Activated CD8-positive, alpha-beta memory T cell treated with anti-CD3 and anti-CD28 coated beads, Interleukin-2, amount 50 U/mL, for 24 hours (primary cell): ENCODE measurements at regions not wholly inside any gene's neighbourhood (a gene's known extent, or its start where the extent isn't known, plus 50 kb on each side); places are given as distances from the start of the nearest gene placed in this dataset.
"Not testable (repeated sequence)": the region's sequence is repeated elsewhere in the genome, so short reads cannot be mapped to it uniquely, and the experiment has no call there.

Experiments used
- DNase-seq: peaks from one replicate; pipeline ENCODE4 v3.0.0-alpha.2; 2020; ENCODE audit errors: extremely low read depth

DNA sequence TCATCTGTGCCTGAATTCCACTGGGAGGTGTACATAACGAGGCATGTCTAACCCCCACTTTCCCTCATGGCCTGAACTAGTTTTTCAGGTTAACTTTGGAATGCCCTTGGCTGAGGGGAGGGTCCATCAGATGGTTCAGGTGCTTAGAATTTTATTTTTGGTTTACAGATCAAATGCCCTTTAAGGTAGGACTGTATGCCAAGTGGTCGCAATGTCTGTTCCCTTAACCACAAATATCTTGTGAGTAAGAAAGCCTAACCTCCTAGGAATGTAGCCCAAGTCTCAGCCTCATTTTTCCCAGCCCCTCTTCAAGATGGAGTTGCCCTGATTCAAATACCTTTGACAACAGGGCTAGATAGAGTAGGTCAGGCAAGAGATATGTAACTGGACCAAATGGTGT lies 78.4 kb downstream of the RNASET2 start:
- DNase-seq = no peak

DNA sequence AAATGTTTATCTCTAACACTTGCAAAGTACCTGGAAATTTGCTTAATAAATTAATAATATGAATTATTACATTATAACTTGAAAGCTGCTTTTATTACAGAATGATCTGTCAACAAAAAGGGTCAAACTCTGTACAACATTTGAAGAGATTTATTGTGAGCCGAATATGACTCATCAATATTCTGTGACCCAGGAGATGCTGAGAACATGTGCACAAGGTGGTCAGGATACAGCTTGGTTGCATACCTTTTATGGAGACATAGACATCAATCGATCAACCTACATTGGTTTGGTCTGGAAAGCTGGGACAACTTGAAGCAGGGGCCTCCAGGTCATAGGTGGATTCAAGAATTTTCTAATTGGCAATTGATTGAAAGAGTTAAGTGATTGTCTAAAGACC lies 79.0 kb downstream of the RNASET2 start:
- no peak for DNase-seq

DNA sequence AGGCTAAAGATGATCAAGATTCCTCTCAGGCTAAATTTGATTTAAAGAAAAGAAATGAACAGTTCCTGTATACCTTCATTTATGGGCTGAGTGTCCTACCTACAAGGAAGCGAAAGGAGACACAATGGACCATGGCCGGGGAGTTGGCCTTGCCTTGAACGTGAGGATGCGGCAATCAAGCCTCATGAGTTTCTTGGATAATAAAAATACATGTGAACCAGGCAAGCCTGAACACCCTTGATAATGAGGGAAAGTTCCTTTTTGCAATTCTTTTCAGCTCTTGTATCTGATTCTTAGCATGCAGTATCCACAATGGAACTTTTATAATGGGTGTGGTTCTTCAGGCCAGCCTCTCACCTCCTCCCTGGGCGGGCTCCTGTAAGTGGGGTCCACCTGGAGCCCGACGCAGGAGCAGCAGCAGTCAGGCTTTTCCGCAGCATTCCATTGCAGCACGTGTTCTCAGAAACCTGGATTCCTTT lies 83.8 kb downstream of the RNASET2 start:
- no peak for DNase-seq

DNA sequence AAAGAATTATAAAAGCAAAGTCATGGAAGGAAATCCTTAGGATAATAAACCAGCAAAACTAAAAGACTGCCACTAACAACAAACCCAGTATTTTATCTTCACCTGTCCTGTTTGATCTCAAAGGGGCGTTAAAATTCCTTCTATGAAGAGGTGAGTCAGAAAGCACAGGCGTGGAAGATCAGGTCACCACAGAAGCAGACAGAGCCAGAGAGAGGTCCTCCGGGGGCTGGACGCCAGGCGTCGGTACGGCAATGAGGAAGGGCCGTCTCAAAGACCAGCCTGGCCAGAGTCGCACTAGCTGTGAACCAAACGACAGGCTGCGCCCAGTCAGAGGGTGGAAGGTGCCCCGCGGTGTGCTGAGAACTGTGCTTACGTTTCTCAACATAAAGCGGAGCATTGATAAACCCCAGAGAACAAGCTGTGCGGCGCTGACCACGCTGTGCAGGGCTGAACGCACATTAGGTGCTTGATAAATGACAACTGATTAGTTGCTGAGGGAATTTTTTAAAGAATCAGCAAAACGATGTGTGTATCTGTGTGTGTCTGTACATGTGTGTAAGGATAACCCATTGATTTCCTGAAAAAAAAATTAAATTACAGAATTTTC lies 85.6 kb downstream of the RNASET2 start:
- no peak for DNase-seq

DNA sequence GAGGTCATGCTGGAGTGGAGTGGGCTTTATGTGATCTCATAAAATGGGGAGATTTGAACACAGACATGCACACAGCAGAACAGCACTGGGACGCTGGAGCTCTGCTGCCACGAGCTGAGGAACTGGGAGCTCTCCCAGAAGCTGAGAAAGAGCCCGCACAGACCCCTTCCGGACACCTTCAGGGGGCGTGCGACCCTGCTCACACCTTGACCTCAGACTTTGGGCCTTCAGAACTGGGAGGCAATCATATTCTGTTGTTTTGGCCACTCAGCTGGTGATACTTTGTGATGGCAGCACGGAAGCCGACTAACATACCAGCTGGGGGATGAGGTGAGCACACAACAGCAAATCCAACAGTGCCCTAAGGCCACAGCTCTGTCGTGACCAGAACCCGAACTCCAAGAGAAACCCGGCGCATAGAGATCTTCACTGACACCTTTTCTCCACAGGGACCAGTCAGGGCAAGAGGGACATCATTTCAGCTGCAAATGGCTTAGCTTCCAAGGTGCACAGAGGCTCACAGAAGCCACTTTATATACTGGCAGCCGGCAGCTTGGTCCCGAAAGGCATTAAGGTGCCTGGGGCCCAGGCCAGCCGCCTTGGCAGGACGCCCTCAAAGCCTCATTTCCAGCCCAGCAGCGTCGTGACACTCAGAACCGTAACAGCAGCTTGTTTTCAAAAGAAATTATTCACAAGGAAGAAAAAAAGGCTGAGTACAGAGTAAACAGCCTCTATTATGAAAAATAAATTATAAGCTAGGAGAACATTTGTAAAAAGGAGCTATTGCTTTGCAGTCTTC lies 89.3 kb downstream of the RNASET2 start:
- no peak for DNase-seq

DNA sequence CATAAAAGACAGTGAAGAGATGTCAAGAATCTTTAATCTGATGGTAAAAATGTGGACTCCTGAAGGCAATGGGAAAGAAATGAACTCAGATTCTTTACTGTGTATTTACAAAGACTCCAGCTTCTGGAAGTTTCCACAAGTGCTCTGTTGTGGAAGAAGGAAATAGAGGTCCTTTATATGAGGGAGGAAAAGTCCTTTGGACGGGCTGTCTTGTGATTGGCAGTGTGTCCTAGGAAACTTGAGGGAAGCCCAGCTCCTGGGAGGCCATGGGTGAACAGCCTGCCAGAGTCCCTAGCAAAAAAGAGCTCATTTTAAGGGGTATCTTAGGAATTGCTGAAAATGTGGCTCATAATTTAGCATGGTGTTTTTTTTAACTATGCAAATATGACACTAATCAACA lies 92.0 kb downstream of the RNASET2 start:
- no peak for DNase-seq

DNA sequence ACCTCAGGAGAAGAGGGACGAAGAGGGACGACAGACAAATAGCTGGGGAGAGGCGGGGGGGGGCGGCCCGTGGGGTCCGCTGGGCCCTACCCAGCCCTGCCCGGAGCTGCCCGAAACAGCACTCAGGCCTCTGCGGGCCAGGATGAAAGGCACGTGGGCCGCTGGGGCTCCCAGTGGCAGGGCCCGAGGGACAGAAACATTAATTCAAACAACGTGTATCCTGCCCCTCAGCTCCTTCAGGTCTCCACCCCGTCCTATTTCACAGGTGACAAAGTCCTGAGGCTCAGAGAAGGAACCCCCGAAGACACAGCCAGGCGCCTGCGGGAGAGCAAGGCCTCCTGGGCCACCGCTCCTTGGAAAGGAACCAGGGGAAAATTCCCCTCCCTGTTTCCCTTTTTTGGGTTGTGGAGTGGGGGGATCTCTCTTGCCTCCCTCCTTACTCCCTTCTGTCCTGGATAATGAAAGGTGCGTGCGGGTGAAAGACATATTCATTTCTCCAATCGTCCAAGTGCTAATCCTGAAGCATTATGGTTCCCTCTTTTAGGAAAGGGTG lies 93.3 kb downstream of the RNASET2 start:
- DNase-seq = no peak

DNA sequence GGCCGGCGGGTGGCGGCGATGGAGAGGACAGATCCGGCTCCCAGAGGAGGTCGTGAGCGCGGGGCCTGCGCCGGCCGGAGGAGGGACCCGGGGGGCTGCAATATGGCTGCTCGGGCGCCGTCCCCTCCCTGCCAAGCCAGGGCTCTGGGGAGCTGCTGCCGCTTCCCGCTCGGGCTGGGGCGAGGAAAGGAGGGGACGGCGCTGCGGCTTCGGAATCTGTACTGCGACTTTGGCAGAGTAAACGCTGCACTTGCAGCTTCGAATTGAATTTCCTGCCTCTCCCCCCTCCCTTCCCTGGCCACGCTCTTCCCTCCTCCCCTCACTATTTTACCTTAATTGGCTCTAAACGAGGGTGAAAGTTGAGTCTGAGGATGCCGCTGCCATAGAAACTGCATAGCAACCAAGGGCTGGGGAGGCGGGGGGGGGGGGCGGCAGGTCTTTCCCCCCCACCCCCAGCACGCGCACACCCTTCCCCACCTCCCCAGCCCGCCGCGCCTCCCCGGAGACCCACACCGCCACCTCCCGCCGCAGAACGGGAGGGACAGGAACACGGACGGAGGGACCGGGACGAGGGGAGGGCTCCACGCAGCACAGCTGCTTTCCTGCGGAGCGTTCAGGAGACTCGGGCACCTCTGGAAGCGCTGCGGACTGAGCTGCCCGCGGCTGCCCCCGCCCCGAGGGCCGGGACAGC lies 93.9 kb downstream of the RNASET2 start:
- DNase-seq = no peak

DNA sequence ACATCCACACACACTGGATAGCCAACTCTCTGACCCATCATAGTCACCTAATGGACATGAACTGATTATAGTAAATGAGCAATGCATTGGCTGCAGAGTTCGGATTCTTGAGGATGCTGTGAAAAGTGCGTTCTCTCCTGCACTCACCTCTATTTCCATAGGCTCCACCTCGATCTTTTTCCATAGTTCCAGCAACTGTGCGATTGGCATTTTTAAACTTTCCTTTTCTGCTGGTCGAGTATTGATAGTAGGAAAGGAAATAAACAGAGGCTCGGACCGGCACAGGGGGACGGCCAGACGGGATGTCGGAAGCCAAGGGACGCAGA lies 94.4 kb downstream of the RNASET2 start:
- no peak for DNase-seq

DNA sequence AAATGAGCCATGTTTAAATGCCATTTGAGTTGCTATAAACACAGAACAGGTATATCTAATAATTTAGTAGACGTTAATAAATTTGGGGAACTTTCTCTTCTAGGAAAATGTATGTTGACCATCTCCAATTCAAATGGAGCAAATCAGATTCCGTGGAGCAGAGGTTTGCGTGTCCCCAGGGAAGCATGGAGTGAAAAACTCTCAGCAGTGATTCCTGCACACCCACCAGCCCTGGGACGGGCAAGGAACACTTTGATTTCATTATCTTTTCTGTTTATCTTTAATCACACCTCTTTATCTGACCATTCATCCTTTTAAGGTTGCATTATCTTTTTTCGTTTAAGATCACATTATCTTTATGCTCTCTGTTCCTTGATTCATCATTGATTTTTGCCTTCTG lies 95.0 kb downstream of the RNASET2 start:
- no peak for DNase-seq

DNA sequence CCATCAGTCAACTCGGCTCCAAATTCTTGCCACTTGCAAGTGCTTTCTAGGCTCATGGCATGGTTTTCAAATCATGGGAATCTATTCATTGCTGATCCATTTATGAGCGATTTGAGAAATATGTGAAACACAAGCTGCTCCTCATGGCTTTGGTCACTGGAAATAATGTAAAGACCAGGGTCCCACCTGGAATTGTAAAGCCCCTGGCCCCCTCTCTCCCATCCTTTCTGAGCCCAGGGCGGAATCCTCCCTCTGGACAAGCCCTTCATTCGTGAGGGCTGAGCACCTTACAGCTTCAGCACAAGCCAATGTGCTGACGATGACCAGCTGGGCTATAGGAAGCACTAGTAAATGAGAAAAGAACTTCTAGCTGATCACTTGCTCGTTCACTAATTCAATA lies 96.0 kb downstream of the RNASET2 start:
- DNase-seq = no peak

DNA sequence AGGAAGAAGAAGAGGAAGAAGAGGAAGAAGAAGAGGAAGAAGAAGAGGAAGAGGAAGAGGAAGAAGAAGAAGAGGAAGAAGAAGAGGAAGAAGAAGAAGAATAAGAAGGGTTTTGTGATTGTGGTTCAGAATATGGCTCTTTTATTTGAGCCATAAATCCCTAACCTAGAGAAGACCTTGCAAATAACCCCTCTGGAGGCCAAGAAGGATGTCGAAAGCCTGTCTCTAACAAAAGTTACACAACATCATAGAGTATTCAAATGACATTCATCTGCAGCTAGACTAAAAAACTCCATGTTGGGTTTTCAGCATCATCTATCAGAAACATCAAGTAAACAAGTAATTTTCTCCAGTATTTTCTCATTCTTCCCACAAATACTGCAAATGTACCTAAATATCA lies 100.9 kb downstream of the RNASET2 start:
- no peak for DNase-seq

DNA sequence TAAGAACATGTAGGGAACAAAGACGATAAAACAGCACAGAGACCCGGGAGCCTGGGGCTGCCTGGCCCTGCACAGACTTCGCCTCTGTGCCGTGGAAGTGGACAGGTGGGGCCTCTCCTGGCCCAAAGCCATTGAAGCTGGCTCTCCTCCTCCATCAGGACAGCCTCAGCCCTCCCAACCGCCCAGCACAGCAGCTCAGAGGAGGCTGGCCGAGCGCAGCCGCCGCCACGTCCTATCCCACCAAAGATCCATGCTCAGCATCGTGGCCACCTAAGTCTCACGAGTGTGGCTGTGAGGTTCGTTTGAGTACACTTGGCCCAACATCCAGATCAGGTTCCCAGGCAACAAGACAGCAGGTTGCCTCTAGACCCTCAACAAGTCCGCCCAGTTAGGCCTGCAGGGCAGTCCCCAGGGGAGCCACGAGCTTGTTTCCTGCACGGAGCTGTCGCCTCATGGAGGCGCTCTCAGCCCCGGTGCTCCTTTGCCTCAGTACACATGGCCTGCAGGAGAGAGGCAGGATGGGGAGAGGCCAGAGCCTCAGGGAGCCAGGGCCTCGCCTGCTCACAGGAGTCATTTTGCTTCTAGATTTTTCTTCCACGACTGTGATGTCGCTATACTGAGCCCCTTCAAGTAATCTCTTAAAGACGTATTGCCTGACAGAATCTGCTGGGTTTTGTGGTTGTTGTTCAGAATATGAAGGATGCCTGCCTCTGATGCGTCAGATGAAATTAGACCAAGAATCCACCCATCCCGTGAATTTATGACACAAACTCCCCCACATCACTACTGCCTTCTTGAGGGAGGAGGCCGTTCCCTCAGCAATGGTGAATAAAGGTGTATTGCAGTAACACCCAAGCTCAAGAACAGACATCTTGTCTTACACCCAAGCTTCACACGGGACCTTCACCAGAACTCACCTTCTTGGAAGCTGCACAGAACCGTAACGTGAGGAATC lies 102.7 kb downstream of the RNASET2 start:
- DNase-seq = no peak

DNA sequence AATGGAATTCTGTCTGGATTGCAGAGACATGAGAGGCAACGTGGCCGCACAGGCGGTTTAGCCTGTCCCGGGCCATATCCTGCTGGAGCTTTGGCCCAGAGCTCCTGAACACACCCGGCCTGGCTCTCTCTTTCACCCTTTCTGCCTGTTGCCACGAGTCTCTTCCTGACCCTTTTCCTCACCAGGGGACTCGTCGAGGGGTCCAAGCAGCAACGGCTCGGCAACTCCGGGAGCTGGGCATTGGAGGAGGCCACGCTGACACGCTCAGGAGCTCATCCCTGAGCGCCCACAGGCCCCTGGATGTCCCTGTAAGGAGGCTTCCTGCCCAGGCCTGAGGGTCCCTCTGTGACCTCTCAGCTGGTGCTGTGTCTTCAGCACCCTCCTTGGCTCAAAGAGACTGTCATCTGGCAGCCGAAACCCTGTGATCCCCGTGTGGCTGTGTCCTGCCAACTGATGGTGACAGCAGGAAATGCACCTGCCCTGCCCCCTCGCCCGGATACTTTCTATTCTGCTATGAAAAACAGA lies 103.8 kb downstream of the RNASET2 start:
- no peak for DNase-seq

DNA sequence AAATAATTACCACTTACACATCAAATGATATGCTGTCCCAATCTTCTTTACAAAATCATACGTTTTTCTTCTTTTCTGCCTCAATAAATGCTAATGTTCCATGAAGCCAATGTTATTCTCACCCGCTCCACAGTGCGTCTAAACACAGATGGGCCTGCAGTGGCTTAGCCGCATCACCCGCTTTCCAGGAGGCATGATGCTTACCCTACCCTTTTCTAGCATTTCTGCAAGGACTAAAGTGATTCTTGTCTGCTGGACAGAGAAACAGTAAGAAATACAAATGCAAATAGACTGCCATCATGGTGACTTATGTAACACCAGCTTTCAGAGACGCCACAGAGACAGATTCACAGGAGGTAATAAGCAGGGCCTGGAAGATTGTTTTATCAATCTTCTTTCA lies 104.4 kb downstream of the RNASET2 start:
- no peak for DNase-seq

DNA sequence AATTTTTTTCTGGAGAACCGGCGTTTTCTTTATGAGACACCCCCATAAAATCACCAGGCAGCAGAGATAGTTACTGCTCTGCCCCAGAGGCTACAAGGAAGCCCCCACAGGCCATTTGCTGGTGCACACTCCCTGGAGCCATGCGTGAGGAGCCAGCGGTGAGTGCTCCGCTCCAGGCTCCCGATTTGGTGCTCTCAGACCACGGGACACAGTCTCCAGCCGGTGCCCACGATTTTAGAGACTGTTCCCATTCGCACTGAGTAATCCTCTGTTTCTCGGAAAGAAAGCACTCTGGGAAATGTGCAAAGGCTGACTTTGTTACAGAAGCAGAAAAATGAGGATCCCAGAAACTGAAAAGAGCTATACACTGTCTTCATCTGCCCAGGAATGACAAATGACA lies 104.9 kb downstream of the RNASET2 start:
- no peak for DNase-seq

DNA sequence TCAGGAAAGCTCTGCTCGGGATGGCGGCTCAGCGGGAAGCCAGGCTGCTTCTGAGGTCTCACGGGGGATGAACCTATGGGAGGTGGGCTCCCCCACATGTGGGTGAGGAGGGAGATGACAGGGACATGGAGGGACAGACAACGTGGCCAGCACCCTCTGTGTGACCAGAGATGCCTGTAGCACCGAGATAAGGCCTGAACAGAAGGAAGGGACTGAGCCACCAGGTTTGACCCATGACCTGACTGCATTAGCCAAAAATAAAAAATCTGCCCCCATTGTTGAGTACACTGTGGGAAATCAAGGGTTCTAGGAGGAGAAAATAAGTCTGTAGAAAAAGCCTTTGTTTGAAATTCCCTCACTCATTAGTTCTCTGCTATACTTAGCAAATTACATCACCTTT lies 105.7 kb downstream of the RNASET2 start:
- DNase-seq = no peak

DNA sequence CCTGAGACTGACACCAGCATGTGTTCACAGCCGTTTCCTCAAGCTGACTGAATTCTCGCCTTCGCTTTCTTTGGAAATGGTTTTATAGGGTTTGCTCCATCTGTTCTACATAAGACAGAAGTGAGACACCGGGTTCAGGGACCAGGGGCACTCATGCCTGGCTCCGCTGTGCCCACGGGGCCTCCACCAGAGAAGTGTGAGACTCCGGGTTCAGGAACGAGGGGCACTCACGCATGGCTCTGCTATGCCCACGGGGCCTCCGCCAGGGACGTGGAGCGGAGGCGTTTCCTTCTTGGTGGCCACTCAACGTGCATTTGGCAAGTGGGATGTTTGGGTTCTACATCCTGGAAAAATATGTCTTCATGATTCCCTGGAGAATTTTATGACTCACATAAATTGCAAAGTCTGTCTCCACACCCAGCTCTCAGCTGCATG lies 106.6 kb downstream of the RNASET2 start:
- no peak for DNase-seq

DNA sequence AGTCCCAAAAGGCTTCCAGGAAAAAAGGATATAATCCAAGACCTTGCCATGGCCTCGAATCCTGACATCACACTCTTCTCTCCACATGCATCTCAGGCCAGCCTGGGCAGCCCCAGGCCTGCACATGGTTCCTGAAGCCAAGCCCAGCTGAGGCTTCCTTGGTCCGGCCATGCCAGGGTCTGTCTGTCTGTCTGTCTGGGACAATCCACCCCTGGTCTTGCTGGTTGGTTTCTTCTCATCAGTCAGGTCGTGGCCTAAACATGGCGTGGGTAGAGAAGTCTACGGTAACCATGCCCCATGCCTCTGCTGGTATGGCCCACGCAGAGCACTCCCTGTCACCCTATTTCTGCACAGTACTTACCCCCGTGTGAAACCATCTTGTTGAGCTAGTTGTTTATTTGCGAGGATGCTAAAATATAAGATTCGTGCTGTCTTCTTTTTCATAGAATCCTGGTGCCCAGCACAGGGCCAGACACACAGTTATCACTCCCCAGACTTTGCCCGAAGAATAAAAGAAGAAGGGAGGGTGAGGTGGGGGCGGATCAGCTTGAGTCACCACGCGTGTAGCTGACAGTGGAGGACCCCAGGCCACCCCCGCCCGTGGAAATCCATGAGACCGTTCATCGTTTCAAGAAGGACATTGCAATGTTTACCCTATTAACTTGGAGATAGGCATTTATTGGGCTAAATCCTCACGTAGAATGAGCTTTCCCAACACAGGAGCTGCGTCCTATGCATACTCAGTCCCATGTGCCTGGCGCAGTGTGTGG lies 107.2 kb downstream of the RNASET2 start:
- DNase-seq = no peak

DNA sequence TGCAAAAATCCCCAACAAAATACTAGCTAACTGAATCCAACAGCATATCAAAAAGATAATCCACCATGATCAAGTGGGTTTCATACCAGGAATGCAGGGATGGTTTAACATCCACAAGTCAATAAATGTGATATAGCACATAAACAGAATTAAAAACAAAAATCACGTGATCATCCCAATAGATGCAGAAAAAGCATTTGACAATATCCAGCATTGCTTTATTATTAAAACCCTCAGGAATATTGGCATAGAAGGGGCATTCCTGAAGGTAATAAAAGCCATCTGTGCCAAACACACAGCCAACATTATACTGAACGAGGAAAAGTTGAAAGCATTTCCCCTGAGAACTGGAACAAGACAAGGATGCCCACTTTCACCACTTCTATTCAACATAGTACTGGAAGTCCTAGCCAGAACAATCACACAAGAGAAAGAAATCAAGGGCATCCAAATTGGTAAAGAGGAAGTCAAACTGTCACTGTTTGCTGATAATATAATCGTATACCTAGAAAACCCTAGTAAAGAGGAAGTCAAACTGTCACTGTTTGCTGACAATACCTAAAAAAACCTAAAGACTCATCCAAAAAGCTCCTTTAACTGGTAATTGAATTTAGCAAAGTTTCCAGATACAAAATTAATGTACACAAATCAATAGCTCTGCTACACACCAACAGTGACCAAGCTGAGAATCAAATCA lies 109.8 kb downstream of the RNASET2 start:
- not testable (repeated sequence) for DNase-seq
